GM23338 (cell line): ENCODE measurements at regions not wholly inside any gene's neighbourhood (a gene's known extent, or its start where the extent isn't known, plus 50 kb on each side); places are given as distances from the start of the nearest gene placed in this dataset.

ENCODE experiments used
- ATAC-seq: fragments of 200-7000 bp; cut with Tn5 transposase; 3 replicates; pipeline ENCODE4 v1.9.1; 2020
- DNase-seq: peaks from one replicate; pipeline ENCODE4 v3.0.0-alpha.2; 2015; ENCODE audit warnings: low spot score
- H2AFZ ChIP-seq: fragments of 200-600 bp; sonication (generic); 2 replicates; pipeline ENCODE4 v1.8.0; 2016; ENCODE audit warnings: antibody characterized with exemption, mild to moderate bottlenecking, moderate library complexity
- H3F3A ChIP-seq: fragments of 200-600 bp; sonication (generic); replicated peaks from 2 replicates; pipeline ENCODE4 v1.8.0; 2017; ENCODE audit warnings: antibody characterized with exemption, mixed run types, low read depth
- H3K27ac ChIP-seq: fragments of 200-600 bp; sonication (generic); 2 replicates; pipeline ENCODE4 v1.6.1; 2016; ENCODE audit warnings: low read depth
- H3K27me3 ChIP-seq: fragments of 200-600 bp; sonication (generic); 2 replicates; pipeline ENCODE4 v1.8.0; 2016; ENCODE audit warnings: mild to moderate bottlenecking, mixed run types, moderate library complexity; ENCODE audit not compliant: insufficient read depth
- H3K36me3 ChIP-seq: fragments of 200-600 bp; sonication (generic); 2 replicates; pipeline ENCODE4 v1.8.0; 2016; ENCODE audit warnings: mild to moderate bottlenecking; ENCODE audit not compliant: insufficient read depth
- H3K4me1 ChIP-seq: fragments of 200-600 bp; sonication (generic); 2 replicates; pipeline ENCODE4 v1.8.0; 2016; ENCODE audit warnings: mild to moderate bottlenecking, moderate library complexity; ENCODE audit not compliant: insufficient read depth
- H3K4me2 ChIP-seq: fragments of 200-600 bp; sonication (generic); 2 replicates; pipeline ENCODE4 v1.7.1; 2017; ENCODE audit warnings: mixed run types
- H3K4me3 ChIP-seq: fragments of 200-600 bp; sonication (generic); 2 replicates; pipeline ENCODE4 v1.6.1; 2016; ENCODE audit warnings: mixed run types
- H3K79me2 ChIP-seq: fragments of 200-600 bp; sonication (generic); replicated peaks from 2 replicates; pipeline ENCODE4 v1.8.0; 2017; ENCODE audit warnings: mild to moderate bottlenecking; ENCODE audit not compliant: insufficient read depth
- H3K9me2 ChIP-seq: fragments of 200-600 bp; sonication (generic); 2 replicates; pipeline ENCODE4 v1.8.0; 2017; ENCODE audit not compliant: insufficient read depth
- H4K20me1 ChIP-seq: fragments of 200-600 bp; sonication (generic); replicated peaks from 2 replicates; pipeline ENCODE4 v1.8.0; 2017; ENCODE audit warnings: mild to moderate bottlenecking; ENCODE audit not compliant: insufficient read depth
- H3K27ac Mint-ChIP-seq: 2 replicates; pipeline ENCODE4 v1.8.0; 2020; ENCODE audit warnings: inconsistent platforms, mild to moderate bottlenecking, moderate library complexity, mixed read lengths
- H3K27me3 Mint-ChIP-seq: 3 replicates; pipeline ENCODE4 v1.8.0; 2022; ENCODE audit warnings: low read depth, mild to moderate bottlenecking, moderate library complexity, mixed read lengths, inconsistent platforms; ENCODE audit not compliant: insufficient read depth, poor library complexity
- H3K36me3 Mint-ChIP-seq: 3 replicates; pipeline ENCODE4 v1.8.0; 2021; ENCODE audit warnings: low read depth, mild to moderate bottlenecking, inconsistent platforms, moderate library complexity, mixed read lengths
- H3K4me1 Mint-ChIP-seq: 3 replicates; pipeline ENCODE4 v1.8.0; 2020; ENCODE audit warnings: mild to moderate bottlenecking, inconsistent platforms, mixed read lengths
- H3K4me3 Mint-ChIP-seq: 3 replicates; pipeline ENCODE4 v1.8.0; 2021; ENCODE audit warnings: moderate library complexity, mild to moderate bottlenecking, inconsistent platforms, mixed read lengths
- H3K9me3 Mint-ChIP-seq: 3 replicates; pipeline ENCODE4 v1.8.0; 2020; ENCODE audit warnings: moderate library complexity, mild to moderate bottlenecking, inconsistent platforms, mixed read lengths
- CREB1 ChIP-seq: fragments of 250-450 bp; sonication (Bioruptor Pico); IDR thresholded peaks from 2 replicates; pipeline ENCODE4 v1.5.0; 2020; ENCODE audit warnings: low read depth, mild to moderate bottlenecking, moderate library complexity
- ETS1 ChIP-seq: IDR thresholded peaks from 2 replicates; pipeline ENCODE4 v1.6.1; 2016; ENCODE audit warnings: antibody characterized with exemption
- EZH2phosphoT487 ChIP-seq: fragments of 200-600 bp; sonication (generic); IDR thresholded peaks from one replicate; pipeline ENCODE4 v1.8.1; 2018; ENCODE audit warnings: antibody characterized with exemption; ENCODE audit not compliant: unreplicated experiment
- JUNB ChIP-seq: IDR thresholded peaks from one replicate; pipeline ENCODE4 v1.6.1; 2016; ENCODE audit warnings: antibody characterized with exemption; ENCODE audit not compliant: unreplicated experiment
- POLR2AphosphoS5 ChIP-seq: IDR thresholded peaks from 2 replicates; pipeline ENCODE4 v1.6.1; 2016; ENCODE audit warnings: antibody characterized with exemption, low read depth
- ZNF114 ChIP-seq: fragments of 250-450 bp; sonication (Bioruptor Pico); IDR thresholded peaks from 2 replicates; pipeline ENCODE4 v1.5.0; 2020; ENCODE audit warnings: mild to moderate bottlenecking, moderate library complexity
- TF ChIP-seq, protein P1 (sequence below), 2 experiments: fragments of 200-600 bp in 1 of 2; sonication (generic) in 1 of 2; conservative IDR thresholded peaks; 2 replicates each; pipeline versions ENCODE4 v1.5.1 to v1.6.1; 2016 to 2017; ENCODE audit warnings: antibody characterized with exemption in 2 of 2, low read depth in 2 of 2, mild to moderate bottlenecking in 2 of 2, moderate library complexity in 1 of 2
- TF ChIP-seq, protein P2 (sequence below): IDR thresholded peaks from one replicate; pipeline ENCODE4 v1.6.1; 2018; ENCODE audit warnings: antibody characterized with exemption; ENCODE audit not compliant: unreplicated experiment
- TF ChIP-seq, protein P3 (sequence below): fragments of 250-450 bp; sonication (Bioruptor Pico); IDR thresholded peaks from 2 replicates; pipeline ENCODE4 v1.5.0; 2020; ENCODE audit warnings: mild to moderate bottlenecking, moderate library complexity

- no peaks in the 10 kb centered on the region for H3K36me3 ChIP-seq
- H3F3A ChIP-seq = no peaks in the 10 kb centered on the region
- no peak overlapping the region for H3K4me3 ChIP-seq
- Mint-ChIP-seq H3K36me3 (no peaks in the 10 kb centered on the region), H3K4me1 (peaks cover 5% of the 10 kb centered on the region; the same call in 2 of the 3 replicates), H3K4me3 (no peak overlapping the region), H3K27me3 (peaks cover 3% of the 10 kb centered on the region), H3K9me3 (no peaks in the 10 kb centered on the region), H3K27ac (no peak overlapping the region)
- H4K20me1 ChIP-seq = no peaks in the 10 kb centered on the region
- H2AFZ ChIP-seq = no peak overlapping the region
- H3K4me2 ChIP-seq = no peak overlapping the region
- no peaks in the 10 kb centered on the region for H3K4me1 ChIP-seq
- H3K9me2 ChIP-seq = no peaks in the 10 kb centered on the region
- DNase-seq (no peak), ATAC-seq (no peak)
- no peaks in the 10 kb centered on the region for H3K27me3 ChIP-seq
- no peaks in the 10 kb centered on the region for H3K79me2 ChIP-seq
- no peak overlapping the region for H3K27ac ChIP-seq
- TF ChIP-seq EZH2phosphoT487 = no peak
- TF ChIP-seq JUNB = no peak
- no peak for TF ChIP-seq ZNF114 (CRISPR knock-in tag)
- TF ChIP-seq, protein P1, sequence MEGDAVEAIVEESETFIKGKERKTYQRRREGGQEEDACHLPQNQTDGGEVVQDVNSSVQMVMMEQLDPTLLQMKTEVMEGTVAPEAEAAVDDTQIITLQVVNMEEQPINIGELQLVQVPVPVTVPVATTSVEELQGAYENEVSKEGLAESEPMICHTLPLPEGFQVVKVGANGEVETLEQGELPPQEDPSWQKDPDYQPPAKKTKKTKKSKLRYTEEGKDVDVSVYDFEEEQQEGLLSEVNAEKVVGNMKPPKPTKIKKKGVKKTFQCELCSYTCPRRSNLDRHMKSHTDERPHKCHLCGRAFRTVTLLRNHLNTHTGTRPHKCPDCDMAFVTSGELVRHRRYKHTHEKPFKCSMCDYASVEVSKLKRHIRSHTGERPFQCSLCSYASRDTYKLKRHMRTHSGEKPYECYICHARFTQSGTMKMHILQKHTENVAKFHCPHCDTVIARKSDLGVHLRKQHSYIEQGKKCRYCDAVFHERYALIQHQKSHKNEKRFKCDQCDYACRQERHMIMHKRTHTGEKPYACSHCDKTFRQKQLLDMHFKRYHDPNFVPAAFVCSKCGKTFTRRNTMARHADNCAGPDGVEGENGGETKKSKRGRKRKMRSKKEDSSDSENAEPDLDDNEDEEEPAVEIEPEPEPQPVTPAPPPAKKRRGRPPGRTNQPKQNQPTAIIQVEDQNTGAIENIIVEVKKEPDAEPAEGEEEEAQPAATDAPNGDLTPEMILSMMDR (conservative IDR thresholded peaks at IDR 0.05; ENCODE audit: low read depth in 2 of 2) = no peak
- TF ChIP-seq ETS1 = no peak
- no peak for TF ChIP-seq POLR2AphosphoS5
- TF ChIP-seq CREB1 (CRISPR knock-in tag) = no peak
- TF ChIP-seq, protein P2, sequence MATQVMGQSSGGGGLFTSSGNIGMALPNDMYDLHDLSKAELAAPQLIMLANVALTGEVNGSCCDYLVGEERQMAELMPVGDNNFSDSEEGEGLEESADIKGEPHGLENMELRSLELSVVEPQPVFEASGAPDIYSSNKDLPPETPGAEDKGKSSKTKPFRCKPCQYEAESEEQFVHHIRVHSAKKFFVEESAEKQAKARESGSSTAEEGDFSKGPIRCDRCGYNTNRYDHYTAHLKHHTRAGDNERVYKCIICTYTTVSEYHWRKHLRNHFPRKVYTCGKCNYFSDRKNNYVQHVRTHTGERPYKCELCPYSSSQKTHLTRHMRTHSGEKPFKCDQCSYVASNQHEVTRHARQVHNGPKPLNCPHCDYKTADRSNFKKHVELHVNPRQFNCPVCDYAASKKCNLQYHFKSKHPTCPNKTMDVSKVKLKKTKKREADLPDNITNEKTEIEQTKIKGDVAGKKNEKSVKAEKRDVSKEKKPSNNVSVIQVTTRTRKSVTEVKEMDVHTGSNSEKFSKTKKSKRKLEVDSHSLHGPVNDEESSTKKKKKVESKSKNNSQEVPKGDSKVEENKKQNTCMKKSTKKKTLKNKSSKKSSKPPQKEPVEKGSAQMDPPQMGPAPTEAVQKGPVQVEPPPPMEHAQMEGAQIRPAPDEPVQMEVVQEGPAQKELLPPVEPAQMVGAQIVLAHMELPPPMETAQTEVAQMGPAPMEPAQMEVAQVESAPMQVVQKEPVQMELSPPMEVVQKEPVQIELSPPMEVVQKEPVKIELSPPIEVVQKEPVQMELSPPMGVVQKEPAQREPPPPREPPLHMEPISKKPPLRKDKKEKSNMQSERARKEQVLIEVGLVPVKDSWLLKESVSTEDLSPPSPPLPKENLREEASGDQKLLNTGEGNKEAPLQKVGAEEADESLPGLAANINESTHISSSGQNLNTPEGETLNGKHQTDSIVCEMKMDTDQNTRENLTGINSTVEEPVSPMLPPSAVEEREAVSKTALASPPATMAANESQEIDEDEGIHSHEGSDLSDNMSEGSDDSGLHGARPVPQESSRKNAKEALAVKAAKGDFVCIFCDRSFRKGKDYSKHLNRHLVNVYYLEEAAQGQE = no peak
- TF ChIP-seq, protein P3, sequence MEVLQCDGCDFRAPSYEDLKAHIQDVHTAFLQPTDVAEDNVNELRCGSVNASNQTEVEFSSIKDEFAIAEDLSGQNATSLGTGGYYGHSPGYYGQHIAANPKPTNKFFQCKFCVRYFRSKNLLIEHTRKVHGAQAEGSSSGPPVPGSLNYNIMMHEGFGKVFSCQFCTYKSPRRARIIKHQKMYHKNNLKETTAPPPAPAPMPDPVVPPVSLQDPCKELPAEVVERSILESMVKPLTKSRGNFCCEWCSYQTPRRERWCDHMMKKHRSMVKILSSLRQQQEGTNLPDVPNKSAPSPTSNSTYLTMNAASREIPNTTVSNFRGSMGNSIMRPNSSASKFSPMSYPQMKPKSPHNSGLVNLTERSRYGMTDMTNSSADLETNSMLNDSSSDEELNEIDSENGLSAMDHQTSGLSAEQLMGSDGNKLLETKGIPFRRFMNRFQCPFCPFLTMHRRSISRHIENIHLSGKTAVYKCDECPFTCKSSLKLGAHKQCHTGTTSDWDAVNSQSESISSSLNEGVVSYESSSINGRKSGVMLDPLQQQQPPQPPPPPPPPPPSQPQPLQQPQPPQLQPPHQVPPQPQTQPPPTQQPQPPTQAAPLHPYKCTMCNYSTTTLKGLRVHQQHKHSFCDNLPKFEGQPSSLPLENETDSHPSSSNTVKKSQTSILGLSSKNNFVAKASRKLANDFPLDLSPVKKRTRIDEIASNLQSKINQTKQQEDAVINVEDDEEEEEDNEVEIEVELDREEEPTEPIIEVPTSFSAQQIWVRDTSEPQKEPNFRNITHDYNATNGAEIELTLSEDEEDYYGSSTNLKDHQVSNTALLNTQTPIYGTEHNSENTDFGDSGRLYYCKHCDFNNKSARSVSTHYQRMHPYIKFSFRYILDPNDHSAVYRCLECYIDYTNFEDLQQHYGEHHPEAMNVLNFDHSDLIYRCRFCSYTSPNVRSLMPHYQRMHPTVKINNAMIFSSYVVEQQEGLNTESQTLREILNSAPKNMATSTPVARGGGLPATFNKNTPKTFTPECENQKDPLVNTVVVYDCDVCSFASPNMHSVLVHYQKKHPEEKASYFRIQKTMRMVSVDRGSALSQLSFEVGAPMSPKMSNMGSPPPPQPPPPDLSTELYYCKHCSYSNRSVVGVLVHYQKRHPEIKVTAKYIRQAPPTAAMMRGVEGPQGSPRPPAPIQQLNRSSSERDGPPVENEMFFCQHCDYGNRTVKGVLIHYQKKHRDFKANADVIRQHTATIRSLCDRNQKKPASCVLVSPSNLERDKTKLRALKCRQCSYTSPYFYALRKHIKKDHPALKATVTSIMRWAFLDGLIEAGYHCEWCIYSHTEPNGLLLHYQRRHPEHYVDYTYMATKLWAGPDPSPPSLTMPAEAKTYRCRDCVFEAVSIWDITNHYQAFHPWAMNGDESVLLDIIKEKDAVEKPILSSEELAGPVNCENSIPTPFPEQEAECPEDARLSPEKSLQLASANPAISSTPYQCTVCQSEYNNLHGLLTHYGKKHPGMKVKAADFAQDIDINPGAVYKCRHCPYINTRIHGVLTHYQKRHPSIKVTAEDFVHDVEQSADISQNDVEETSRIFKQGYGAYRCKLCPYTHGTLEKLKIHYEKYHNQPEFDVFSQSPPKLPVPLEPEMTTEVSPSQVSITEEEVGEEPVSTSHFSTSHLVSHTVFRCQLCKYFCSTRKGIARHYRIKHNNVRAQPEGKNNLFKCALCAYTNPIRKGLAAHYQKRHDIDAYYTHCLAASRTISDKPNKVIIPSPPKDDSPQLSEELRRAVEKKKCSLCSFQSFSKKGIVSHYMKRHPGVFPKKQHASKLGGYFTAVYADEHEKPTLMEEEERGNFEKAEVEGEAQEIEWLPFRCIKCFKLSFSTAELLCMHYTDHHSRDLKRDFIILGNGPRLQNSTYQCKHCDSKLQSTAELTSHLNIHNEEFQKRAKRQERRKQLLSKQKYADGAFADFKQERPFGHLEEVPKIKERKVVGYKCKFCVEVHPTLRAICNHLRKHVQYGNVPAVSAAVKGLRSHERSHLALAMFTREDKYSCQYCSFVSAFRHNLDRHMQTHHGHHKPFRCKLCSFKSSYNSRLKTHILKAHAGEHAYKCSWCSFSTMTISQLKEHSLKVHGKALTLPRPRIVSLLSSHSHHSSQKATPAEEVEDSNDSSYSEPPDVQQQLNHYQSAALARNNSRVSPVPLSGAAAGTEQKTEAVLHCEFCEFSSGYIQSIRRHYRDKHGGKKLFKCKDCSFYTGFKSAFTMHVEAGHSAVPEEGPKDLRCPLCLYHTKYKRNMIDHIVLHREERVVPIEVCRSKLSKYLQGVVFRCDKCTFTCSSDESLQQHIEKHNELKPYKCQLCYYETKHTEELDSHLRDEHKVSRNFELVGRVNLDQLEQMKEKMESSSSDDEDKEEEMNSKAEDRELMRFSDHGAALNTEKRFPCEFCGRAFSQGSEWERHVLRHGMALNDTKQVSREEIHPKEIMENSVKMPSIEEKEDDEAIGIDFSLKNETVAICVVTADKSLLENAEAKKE (CRISPR knock-in tag) = no peak
These were observed 177.1 kb upstream of the COPS8 start for GRCh38 chr2:236908439-236909192.
